Neutrophil (primary cell): ENCODE measurements at regions not wholly inside any gene's neighbourhood (a gene's known extent, or its start where the extent isn't known, plus 50 kb on each side); places are given as distances from the start of the nearest gene placed in this dataset.

Source experiments
- H3K27ac ChIP-seq: fragments of 200-600 bp; sonication (generic); 2 replicates; pipeline ENCODE4 v1.5.1; 2016; ENCODE audit warnings: mild to moderate bottlenecking, moderate library complexity
- H3K27me3 ChIP-seq: fragments of 200-600 bp; sonication (generic); 2 replicates; pipeline ENCODE4 v1.6.0; 2016; ENCODE audit warnings: mild to moderate bottlenecking
- H3K36me3 ChIP-seq: fragments of 200-600 bp; sonication (generic); 2 replicates; pipeline ENCODE4 v1.5.1; 2017
- H3K4me1 ChIP-seq, 2 experiments: fragments of 200-600 bp in 1 of 2; sonication (generic) in 1 of 2; 1 replicate in 1 of 2; 2 replicates in 1 of 2; pipeline versions ENCODE4 v1.5.1 to v1.6.1; 2013 to 2016; ENCODE audit warnings: low read depth in 1 of 2, low read length in 1 of 2, mild to moderate bottlenecking in 1 of 2, moderate library complexity in 1 of 2; ENCODE audit not compliant: control insufficient read depth in 1 of 2, insufficient read depth in 1 of 2
- H3K4me3 ChIP-seq, 2 experiments: fragments of 200-600 bp in 1 of 2; sonication (generic) in 1 of 2; 1 replicate in 1 of 2; 2 replicates in 1 of 2; pipeline ENCODE4 v1.5.1; 2013 to 2016; ENCODE audit warnings: low read depth in 1 of 2, low read length in 1 of 2, mild to moderate bottlenecking in 1 of 2, moderate library complexity in 1 of 2
- H3K9me3 ChIP-seq: fragments of 200-600 bp; sonication (generic); 2 replicates; pipeline ENCODE4 v1.5.1; 2016
- CTCF ChIP-seq: fragments of 200-600 bp; sonication (generic); IDR thresholded peaks from 2 replicates; pipeline ENCODE4 v1.5.1; 2016; ENCODE audit warnings: antibody characterized with exemption

- Histone ChIP-seq H3K4me1 (no peaks in the 10 kb centered on the region), H3K4me3 (no peak overlapping the region), H3K27me3 (no peaks in the 10 kb centered on the region), H3K9me3 (no peaks in the 10 kb centered on the region), H3K36me3 (no peaks in the 10 kb centered on the region), H3K27ac (no peak overlapping the region)
- TF ChIP-seq CTCF = no peak
These were observed 218.4 kb downstream of the GATA3 start for GRCh38 chr10:8272794-8273425.

- H3K36me3 ChIP-seq = no peaks in the 10 kb centered on the region
- H3K4me1 ChIP-seq = no peaks in the 10 kb centered on the region
- no peaks in the 10 kb centered on the region for H3K9me3 ChIP-seq
- H3K4me3 ChIP-seq = no peak overlapping the region
- H3K27me3 ChIP-seq = peaks cover 8% of the 10 kb centered on the region
- no peak for TF ChIP-seq CTCF
- no peak overlapping the region for H3K27ac ChIP-seq
These were observed 219.3 kb downstream of the GATA3 start for GRCh38 chr10:8273749-8274148.

DNA sequence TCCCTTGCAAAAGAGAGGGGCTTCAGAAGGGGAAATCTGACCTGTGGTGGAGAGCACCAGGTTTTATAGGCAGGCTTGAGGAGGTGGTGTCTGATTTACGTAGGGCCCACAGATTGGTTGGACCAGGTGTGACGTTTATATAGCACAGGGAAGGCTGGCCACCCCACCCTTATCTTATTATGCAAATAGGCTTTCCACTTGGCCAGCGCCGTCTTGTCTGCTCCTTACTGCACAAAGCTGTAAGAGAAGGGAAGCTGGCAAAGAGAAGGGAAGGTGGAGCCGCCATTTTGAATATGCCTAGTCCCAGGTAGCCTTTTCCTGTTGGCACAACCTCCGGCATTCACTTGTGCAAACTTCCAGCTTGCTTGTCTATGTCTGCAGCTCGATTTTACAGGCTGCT is 221.4 kb downstream of the GATA3 start:
- no peak overlapping the region for H3K4me3 ChIP-seq
- no peak for TF ChIP-seq CTCF
- H3K27me3 ChIP-seq = peaks cover 15% of the 10 kb centered on the region
- H3K27ac ChIP-seq = no peak overlapping the region
- no peaks in the 10 kb centered on the region for H3K9me3 ChIP-seq
- H3K4me1 ChIP-seq = no peaks in the 10 kb centered on the region
- H3K36me3 ChIP-seq = no peaks in the 10 kb centered on the region

DNA sequence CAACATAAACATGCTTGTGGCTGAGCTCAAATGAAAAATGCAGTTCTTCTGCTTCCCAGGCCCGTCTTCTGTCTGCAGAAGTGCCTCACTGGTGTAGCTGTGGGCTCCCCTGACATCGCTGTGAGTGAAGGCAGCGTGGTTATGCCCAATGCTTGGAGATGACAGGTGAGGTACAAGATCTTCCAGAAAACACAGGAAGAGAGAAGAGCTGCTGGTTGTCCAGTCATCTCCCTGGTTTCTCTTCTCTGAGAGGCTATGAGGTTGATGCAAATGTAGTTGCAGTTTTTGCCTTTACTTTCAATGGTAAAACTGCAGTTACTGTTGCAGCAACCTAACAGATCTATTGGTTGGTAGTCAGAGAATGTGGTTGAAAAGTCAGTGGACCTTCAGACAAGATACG is 223.6 kb downstream of the GATA3 start:
- Histone ChIP-seq H3K9me3 (no peaks in the 10 kb centered on the region), H3K27me3 (peaks cover 33% of the 10 kb centered on the region), H3K36me3 (no peaks in the 10 kb centered on the region), H3K4me1 (no peaks in the 10 kb centered on the region), H3K27ac (no peak overlapping the region), H3K4me3 (no peak overlapping the region)
- no peak for TF ChIP-seq CTCF

DNA sequence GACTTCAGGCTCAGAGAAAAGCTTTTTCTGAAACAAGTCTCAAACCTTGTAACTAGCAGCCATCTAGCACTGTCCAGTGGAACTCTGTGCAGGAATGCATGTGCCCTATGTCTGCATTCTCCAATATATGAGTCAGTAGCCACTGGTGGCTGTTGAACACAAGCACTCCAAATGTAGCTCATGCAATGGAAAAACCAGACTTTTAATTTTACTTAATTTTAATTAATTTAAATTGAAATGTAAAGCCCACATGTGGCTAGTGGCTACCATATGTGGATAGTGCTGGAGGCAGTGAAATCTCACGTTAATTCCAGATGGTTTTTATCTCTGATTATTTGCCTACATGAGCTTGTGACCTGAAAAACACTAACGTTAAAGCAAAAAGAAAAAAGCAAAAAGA is 225.1 kb downstream of the GATA3 start:
- Histone ChIP-seq H3K9me3 (no peaks in the 10 kb centered on the region), H3K27ac (no peak overlapping the region), H3K4me1 (no peaks in the 10 kb centered on the region), H3K27me3 (peaks cover 34% of the 10 kb centered on the region), H3K4me3 (no peak overlapping the region), H3K36me3 (no peaks in the 10 kb centered on the region)
- no peak for TF ChIP-seq CTCF

DNA sequence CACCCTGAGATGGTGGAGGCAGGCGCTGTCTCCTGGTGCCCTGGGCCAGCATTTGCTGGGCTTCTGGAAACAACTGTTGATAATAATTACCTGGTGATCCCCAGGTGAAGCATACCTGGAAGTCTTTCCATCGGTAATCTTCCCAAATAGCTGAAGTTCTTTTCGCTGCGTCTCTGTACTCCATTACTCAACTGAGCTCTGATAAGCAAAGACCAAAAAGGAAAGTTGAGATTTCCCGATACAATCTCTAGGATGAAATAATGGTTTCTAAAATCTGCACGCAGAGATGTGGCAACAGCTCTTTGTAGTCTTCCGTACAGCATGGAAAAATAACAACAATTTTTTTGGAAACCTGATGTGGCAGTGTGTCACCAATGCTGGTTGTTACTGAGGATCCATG is 226.5 kb downstream of the GATA3 start:
- H3K27ac ChIP-seq = no peak overlapping the region
- no peaks in the 10 kb centered on the region for H3K4me1 ChIP-seq
- H3K36me3 ChIP-seq = no peaks in the 10 kb centered on the region
- no peak overlapping the region for H3K4me3 ChIP-seq
- TF ChIP-seq CTCF = no peak
- H3K9me3 ChIP-seq = no peaks in the 10 kb centered on the region
- peaks cover 34% of the 10 kb centered on the region for H3K27me3 ChIP-seq
